Ascending aorta (tissue), 2 donors: ENCODE measurements at regions not wholly inside any gene's neighbourhood (a gene's known extent, or its start where the extent isn't known, plus 50 kb on each side); places are given as distances from the start of the nearest gene placed in this dataset.
A peak's percentile ranks its signal among the peaks of the same experiment; 100 is the strongest.
"Not testable (repeated sequence)": the region's sequence is repeated elsewhere in the genome, so short reads cannot be mapped to it uniquely, and the experiment has no call there.

Experiments
- DNase-seq, 2 donors: peaks; one replicate each; pipeline ENCODE4 v3.0.0-alpha.2; 2019; ENCODE audit warnings: low spot score in 2 of 2
- H3K27ac ChIP-seq, 2 donors: fragments of 200-600 bp; sonication (generic); one replicate each; pipeline ENCODE4 v1.5.1; 2016 to 2017; ENCODE audit warnings: mild to moderate bottlenecking in 1 of 2
- H3K27me3 ChIP-seq: fragments of 200-600 bp; sonication (generic); one replicate; pipeline ENCODE4 v1.5.1; 2017
- H3K36me3 ChIP-seq, 2 donors: fragments of 200-600 bp; sonication (generic); one replicate each; pipeline ENCODE4 v1.5.1; 2016
- H3K4me1 ChIP-seq, 2 donors: fragments of 200-600 bp; sonication (generic); one replicate each; pipeline ENCODE4 v1.5.1; 2016 to 2017; ENCODE audit warnings: mild to moderate bottlenecking in 1 of 2
- H3K4me3 ChIP-seq, 2 donors: fragments of 200-600 bp; sonication (generic); one replicate each; pipeline ENCODE4 v1.5.1; 2016 to 2017; ENCODE audit warnings: mild to moderate bottlenecking in 1 of 2
- H3K9me3 ChIP-seq, 2 donors: fragments of 200-600 bp; sonication (generic); one replicate each; pipeline ENCODE4 v1.5.1; 2016
- intact Hi-C: fragments of 100-400 bp; cut with DNase I; formaldehyde crosslinking; loops from one replicate; pipeline ENCODE4 v1.15.1; 2023

DNA sequence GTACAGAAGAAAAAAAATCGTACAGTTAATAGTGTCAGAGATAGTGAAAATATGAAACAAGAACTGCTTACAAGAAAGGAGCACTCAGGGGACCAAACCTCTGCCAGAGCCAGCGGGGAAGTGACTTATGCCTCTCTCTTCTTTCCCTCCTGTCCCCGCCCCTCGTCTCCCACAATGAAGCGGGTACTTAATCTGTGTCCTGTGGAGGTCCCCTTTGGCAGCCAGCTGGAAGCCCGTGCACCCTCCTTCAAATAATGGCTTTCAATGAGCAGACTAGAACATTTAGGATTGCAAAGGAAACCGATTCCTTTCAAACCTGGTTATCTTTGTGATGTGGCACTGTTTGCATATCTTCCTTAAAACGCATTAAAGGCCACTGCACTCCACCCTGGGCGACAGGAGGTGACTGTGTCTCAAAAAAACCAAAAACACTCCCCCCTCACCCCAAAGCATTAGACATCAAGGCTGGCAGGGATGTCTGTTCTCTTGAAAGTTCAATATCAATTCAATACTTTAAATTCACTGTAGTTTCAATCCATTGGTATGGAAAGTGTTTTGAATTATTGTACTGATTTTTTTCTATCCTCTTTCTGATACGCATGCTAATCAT, 51.7 kb downstream of the PPIAL4C start:
- H3K4me1 ChIP-seq, H3K9me3 ChIP-seq, H3K27me3 ChIP-seq, H3K4me3 ChIP-seq, H3K36me3 ChIP-seq, intact Hi-C loops: not testable (repeated sequence)
- H3K27ac ChIP-seq = peak overlapping the region; percentile 86 to 91
- peak in 1 of 2 donors; percentile 65 for DNase-seq

DNA sequence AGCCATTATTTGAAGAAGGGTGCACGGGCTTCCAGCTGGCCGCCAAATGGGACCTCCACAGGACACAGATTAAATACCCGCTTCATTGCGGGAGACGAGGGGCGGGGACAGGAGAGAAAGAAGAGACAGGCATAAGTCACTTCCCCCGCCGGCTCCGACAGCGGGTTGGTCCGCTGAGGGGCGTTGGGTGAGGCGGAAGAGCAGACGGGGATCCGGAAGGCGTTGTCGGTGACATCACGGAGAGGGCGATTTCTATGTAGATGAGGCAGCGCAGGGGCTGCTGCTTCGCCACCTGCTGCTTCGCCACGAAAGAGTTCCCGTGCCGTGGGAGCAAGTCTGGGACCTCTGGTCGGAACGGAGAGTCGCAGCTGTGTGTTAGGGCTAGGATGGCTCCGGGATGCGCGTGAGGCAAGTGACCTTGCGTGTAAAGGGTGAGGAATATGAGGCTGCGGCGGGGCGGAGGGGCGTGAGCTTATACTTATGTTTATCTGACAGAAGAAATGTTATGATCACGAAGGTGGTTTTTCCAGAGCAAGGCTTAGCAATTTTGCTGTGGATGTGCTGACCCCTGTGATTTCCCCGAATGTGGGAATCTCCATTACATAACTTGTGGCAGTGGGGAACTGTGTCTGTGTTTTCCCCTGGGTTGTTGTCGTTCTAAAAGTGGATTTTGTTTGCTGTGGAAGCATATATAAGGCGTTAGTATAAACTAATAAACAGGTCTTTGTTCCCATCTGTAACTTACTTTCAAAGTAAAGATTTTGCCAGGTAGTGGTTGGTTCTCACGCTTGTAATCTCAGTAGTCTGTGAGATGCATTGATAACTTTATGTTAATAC, 52.9 kb downstream of the PPIAL4C start:
- intact Hi-C loops, H3K27me3 ChIP-seq, H3K4me1 ChIP-seq, H3K9me3 ChIP-seq, H3K36me3 ChIP-seq: not testable (repeated sequence)
- Histone ChIP-seq H3K4me3 (peak overlapping the region; percentile 61 to 70), H3K27ac (peak overlapping the region; percentile 86 to 91)
- peak; percentile 70 to 97 for DNase-seq

DNA sequence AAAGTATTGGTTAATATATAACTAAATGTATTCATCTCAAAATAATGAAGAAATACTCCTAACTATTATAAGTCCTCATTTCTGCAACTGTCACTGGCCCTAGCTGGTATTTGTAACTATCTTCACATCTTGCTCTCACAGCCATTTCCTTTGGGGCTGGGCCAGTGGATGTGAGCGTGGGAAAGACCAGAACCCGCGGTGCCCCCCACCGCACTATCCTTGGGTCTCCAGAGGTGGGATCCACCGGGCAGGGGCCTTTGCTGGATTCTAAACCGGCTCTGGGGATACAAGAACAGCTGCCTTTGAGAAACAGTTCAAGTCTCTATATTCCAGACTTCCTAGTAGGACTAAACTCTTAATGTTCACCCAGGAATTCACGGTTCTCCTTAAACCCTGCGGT, 54.8 kb downstream of the PPIAL4C start:
- H3K27me3 ChIP-seq, H3K4me1 ChIP-seq, H3K4me3 ChIP-seq, intact Hi-C loops, H3K36me3 ChIP-seq, H3K9me3 ChIP-seq, H3K27ac ChIP-seq, DNase-seq: not testable (repeated sequence)

DNA sequence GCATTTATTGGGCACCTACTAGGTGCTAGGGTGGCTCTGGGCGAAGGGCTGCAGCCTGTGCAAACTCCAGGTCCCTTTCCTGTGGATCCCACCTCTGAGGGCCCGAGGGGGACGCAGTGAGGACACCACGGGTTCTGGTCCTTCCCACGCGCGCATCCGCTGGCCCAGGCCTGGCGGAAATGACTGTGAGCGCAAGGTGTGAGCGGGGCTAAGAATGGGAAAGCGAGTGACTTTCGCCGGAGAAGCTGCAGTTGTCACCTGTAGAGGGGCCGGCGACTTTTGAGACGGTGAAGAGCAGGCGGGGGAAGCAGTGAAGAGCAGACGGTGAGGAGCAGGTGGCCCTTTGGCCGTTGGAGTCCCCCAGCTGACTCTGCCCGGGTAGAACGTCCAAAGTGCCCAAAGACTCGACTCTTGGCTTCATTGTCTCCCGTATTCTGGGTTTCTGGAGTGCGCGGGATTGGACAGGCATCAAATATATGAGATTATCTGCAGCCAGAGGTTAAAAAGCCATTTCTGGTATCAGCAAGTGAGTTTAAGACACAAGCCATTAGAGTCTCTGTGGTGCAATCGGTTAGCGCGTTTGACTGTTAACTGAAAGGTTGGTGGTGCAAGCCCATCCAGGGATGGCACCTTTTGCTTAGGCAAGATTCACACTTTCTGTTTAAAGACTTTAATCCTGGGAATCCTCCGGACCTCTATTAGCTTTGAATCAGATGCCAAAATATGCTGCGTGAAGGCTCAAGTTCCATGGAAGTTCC, 55.4 kb downstream of the PPIAL4C start:
- H3K27me3 ChIP-seq, H3K27ac ChIP-seq, H3K4me1 ChIP-seq, H3K36me3 ChIP-seq, H3K9me3 ChIP-seq, H3K4me3 ChIP-seq, DNase-seq, intact Hi-C loops: not testable (repeated sequence)

DNA sequence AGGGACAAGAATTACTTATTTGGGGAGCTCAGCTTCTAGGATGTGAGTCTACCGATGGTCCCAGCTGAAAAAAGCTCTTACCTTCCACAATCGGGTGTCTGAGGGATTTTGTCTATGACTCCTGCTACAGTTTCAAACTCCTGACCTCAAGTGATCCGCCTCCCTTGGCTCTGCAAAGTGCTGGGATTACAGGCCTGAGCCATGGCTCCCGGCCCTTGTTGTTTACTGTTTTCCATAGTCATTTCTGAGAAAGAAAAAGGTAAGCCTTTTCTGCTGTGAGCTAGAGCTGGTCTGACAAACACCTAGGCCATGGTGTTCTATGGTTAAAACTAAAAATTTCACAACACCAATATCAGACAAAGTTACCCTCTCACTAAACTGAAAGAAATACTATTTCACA, 57.5 kb downstream of the PPIAL4C start:
- H3K27ac ChIP-seq, intact Hi-C loops, H3K36me3 ChIP-seq, H3K9me3 ChIP-seq, H3K4me3 ChIP-seq, H3K4me1 ChIP-seq, DNase-seq, H3K27me3 ChIP-seq: not testable (repeated sequence)

DNA sequence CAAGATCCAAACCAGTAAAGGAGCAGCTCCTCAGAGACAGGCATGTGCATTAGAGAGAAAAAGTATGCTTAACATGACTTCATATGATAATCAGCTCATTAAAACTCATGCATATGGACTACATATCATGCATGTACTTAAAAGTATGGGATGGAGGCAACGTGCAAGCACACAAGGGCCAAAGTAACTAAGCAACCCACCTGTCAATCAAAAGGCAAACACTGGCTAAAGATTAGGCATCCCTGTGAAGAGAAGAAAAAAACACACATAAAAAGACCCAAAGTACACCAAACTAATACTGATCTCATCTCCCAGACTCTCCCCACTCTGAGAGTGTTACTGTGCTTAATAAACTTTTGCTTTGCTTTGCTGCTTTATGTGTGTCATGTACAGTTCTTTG, 61.2 kb downstream of the PPIAL4C start:
- DNase-seq, H3K4me1 ChIP-seq, H3K9me3 ChIP-seq, H3K27me3 ChIP-seq, H3K4me3 ChIP-seq, H3K27ac ChIP-seq, H3K36me3 ChIP-seq, intact Hi-C loops: not testable (repeated sequence)

DNA sequence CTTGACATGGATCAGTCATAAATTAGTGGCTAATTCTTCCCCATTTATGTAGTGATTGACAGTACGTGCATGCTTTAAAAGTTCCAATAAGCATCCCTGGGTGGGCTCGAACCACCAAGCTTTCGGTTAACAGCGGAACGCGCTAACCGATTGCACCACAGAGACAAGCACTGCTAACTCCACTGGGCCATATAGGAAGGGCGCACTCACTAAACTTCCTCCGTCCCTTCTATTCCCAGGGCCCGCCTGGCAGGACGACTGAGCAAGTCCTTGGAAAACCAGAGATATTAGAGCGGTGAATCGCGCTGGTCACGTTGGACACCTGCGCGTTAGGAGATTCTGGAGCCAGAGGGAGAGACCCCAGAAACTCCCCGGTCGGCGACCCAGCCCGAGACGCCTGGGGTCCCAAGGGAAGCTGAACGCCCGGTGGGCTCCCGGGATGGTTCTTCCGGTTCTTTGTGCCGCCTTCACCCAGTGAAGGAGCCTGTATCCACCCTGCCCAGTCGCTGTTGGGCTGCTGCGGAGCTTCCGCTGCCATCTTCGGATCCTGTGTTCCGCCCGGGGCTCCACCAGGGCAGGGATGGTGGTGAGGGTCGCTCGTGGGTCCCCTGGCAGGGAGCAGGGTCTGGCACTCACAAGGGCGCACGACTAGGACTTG, 62.8 kb downstream of the PPIAL4C start:
- intact Hi-C loops, H3K36me3 ChIP-seq, H3K9me3 ChIP-seq, DNase-seq, H3K4me1 ChIP-seq, H3K27me3 ChIP-seq, H3K27ac ChIP-seq: not testable (repeated sequence)
- peak overlapping the region; percentile 39 to 61 for H3K4me3 ChIP-seq

DNA sequence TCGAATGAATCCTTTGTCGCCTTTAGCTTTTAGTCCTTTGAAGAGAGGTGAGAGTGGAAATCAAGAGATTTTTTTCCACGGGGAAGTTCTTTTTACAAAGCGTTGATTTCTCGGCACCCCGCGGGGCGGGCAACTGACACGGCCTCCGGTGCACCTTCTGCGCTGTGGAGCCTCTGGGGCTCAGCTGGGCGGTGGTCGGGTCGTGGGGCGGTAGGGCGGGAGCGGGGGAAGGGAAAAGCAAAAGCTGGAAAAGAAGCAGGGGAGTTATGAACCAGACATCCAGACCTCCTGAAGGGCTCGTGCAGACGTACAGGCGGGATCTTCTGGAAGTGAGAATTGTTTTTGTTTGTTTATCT, 63.3 kb downstream of the PPIAL4C start:
- H3K27ac ChIP-seq = not testable (repeated sequence)

DNA sequence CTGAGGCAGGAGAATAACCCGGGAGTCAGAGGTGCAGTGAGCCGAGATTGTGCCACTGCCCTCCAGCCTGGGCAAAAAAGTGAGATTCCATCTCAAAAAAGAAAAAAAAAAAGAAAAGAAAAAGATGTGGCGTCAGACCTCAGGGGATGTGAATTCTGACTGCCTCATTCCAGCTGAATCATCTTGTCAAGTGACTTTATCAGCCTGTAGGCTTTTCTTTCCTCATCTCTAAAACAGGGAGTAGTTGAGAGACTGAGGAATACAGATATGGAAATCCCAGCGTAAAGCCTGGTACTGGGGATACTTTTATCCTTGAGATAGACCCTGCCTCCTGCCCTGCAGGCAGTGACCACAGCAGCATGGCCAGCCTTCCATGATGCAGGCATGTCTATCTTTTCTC, 74.1 kb downstream of the PPIAL4C start:
- H3K4me1 ChIP-seq, H3K27ac ChIP-seq, H3K27me3 ChIP-seq, H3K9me3 ChIP-seq, DNase-seq, H3K36me3 ChIP-seq, H3K4me3 ChIP-seq, intact Hi-C loops: not testable (repeated sequence)

More for the DNA sequence above, 63.3 kb downstream of the PPIAL4C start:
- H3K27me3 ChIP-seq, H3K36me3 ChIP-seq, H3K9me3 ChIP-seq, H3K4me1 ChIP-seq, DNase-seq, intact Hi-C loops: not testable (repeated sequence)
- H3K4me3 ChIP-seq = peak overlapping the region; percentile 39 to 61

DNA sequence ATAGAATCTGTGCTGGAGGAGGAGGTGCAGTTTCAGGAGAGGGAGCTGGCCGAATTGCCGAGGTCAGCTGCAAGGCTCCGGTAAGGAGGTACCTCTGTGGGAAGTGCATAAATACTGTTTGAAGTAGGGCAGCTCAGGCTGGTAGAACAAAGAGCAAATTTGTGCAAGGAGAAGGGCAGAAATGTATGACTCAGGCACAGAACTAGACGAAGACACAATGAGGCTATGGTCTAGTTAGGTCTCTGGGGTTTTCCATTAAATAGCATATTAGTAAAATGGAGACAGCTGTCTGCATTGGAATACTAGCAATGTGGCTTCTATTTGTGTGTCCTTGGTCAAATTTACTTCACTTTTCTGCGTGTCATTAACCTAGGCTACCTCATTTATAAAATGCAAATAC, 74.5 kb downstream of the PPIAL4C start:
- H3K4me1 ChIP-seq, H3K36me3 ChIP-seq, H3K27ac ChIP-seq, H3K27me3 ChIP-seq, DNase-seq, H3K4me3 ChIP-seq, H3K9me3 ChIP-seq, intact Hi-C loops: not testable (repeated sequence)

DNA sequence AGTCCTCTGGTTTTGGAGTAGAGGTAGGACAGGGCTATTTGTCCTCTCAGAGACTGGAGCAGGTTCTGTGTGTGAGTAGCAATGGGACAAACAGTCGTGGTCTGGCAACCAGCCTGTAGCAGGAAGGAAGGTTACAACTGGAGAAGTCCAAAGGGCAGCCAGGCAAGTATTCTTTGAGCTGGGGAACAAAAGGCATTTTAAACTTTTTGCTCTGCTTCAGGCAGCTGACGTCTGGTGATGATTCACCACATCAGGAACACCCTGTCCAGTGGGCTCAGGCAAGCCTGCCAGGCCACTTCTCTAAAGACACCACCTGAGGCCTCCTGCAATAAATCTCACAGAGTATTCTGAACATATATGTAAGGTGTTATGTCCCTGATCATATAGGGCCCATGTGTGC, 81.0 kb downstream of the PPIAL4C start:
- H3K4me1 ChIP-seq, H3K27ac ChIP-seq, intact Hi-C loops, DNase-seq, H3K4me3 ChIP-seq, H3K9me3 ChIP-seq, H3K36me3 ChIP-seq, H3K27me3 ChIP-seq: not testable (repeated sequence)

DNA sequence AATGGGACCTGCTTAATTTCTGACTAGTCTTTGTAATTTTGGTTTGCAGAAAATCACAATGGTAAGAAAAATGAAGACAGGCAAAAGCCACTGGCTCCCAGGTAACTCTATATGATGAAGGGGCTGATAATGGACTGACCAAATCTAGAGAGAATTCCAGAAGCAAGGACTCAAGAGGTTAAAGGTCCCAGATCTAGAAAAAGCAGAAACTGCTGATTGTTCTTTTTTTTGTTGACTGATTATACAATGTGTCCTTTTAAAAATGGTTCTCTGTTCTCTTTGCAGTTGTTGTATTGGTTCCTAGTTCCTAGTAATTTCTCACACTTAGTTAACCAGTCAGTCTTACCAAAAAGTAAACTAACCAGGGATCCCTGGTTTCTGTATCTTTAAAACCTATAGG, 81.4 kb downstream of the PPIAL4C start:
- H3K27ac ChIP-seq, H3K36me3 ChIP-seq, H3K4me3 ChIP-seq, H3K4me1 ChIP-seq, DNase-seq, H3K27me3 ChIP-seq, H3K9me3 ChIP-seq, intact Hi-C loops: not testable (repeated sequence)

DNA sequence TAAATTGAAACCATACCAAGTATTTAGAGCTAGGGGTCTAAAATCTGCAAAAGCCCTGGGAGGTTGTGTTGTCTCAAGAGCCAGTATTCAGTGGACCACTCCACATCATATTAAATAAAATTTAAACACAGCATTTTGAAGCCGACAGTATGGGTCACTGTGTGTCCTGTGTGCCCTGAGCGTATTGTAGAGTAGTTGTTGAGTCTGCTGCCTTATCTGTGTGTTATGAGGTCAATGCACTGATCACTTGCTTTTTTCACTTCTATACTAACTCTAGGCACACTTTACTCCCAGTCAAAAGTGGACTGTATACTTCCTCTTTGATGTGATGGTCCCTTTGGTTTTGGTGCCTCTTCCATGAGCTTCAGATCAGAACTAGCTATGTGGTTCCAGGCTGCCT, 81.9 kb downstream of the PPIAL4C start:
- intact Hi-C loops, DNase-seq, H3K27ac ChIP-seq, H3K36me3 ChIP-seq, H3K4me1 ChIP-seq, H3K9me3 ChIP-seq, H3K27me3 ChIP-seq, H3K4me3 ChIP-seq: not testable (repeated sequence)
